GM18868 (cell line): ENCODE measurements at regions not wholly inside any gene's neighbourhood (a gene's known extent, or its start where the extent isn't known, plus 50 kb on each side); places are given as distances from the start of the nearest gene placed in this dataset.
"Not testable (repeated sequence)": the region's sequence is repeated elsewhere in the genome, so short reads cannot be mapped to it uniquely, and the experiment has no call there.

Experiments used
- ATAC-seq: cut with Tn5 transposase; IDR thresholded peaks from one replicate; pipeline ENCODE4 v1.9.1; 2021; ENCODE audit warnings: mild to moderate bottlenecking, moderate library complexity; ENCODE audit not compliant: unreplicated experiment

- not testable (repeated sequence) for ATAC-seq
Measured at GRCh38 chr7:142507066-142507465, 242.2 kb upstream of the PRSS1 start.

GRCh38 chr7:142506601-142507000, 242.7 kb upstream of the PRSS1 start:
- ATAC-seq, result no peak

- ATAC-seq, result not testable (repeated sequence)
Measured at GRCh38 chr7:142503949-142504348, 245.3 kb upstream of the PRSS1 start.

DNA sequence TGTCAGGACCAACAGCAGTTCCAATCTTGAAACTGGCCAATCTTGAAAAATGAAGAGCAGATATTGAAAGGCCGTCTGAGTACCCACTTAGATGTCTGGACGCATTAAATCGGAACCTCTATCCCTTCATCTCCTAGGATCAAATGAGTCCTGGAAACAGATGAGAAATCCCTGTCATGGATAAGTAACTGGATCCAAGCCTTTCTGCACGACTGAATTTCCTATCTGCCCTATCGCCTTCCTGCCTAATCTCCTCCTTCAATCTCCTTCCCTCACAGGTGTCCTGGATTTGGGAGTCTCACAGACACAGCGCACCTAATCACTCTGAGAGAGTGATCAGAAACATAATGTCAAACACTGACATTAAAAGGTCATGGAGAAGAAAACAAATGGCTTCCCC, 245.2 kb upstream of the PRSS58 start:
- no peak for ATAC-seq

GRCh38 chr7:142501434-142501833, 243.6 kb upstream of the PRSS58 start:
- no peak for ATAC-seq

GRCh38 chr7:142500366-142500765, 242.5 kb upstream of the PRSS58 start:
- ATAC-seq, result no peak

DNA sequence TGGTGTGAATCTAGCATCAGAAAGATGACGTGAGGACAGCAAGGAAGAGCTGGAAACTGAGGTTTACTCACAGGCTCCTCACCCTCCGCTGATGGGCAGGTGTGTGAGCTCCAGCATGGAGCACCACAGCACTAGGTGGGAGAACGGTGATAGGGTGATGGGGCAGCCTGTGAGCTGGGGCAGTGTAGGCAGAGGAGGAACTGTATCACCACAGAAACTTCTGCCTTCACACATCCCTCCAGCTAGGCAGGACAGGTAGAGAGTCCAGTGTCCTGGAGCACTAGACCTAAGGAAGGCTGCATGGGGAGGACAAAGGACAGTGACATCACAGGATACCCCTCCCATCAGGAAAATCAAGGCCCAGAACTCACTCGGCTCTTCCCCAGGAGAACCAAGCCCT, 241.8 kb upstream of the PRSS58 start:
- no peak for ATAC-seq

- no peak for ATAC-seq
Measured at GRCh38 chr7:142498364-142498763, 240.5 kb upstream of the PRSS58 start.

DNA sequence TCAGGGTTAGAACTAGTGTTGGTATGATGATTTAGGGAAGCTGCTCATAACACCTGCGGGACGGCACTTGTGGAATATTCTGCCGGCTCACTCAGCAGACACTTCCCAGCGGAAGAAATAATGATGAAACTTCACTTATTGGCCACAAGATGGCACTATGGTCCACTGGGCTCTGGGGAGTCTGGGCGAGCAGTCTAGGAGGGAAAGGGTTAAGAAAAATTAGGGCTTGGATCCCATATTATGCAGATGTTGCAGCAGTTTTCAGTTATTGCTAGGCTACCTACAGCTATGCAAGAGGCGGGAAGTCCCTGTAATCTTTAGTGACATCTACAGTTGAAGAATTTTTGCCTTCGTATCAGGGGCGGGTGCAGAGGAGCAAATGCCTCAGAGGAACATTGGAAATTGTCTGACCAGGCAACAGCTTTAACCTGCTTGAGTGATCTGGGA, 238.7 kb upstream of the PRSS58 start:
- peak; percentile 72 for ATAC-seq

GRCh38 chr7:142495879-142496278, 238.0 kb upstream of the PRSS58 start:
- ATAC-seq, result not testable (repeated sequence)

DNA sequence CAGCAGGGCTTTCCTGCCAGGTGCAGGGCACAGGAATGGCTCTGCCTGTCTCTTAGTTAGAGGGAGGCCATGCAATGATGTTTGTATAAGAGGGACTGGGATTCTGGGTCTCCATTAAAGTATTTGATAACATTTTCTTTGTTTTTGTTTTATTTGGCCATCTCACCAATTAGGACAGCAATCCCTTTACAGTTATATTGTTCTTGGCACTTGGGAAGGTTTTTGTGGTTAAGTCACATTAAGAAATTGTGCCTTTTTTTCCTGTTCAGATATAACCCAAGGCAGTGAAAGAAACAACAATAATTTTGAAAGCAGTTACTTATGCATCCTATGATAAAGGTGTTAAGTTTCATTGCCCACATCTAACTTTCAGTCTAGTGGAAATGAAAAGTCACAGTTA, 237.4 kb upstream of the PRSS58 start:
- not testable (repeated sequence) for ATAC-seq

- ATAC-seq, result no peak
Measured at GRCh38 chr7:142494021-142494420, 236.2 kb upstream of the PRSS58 start.

DNA sequence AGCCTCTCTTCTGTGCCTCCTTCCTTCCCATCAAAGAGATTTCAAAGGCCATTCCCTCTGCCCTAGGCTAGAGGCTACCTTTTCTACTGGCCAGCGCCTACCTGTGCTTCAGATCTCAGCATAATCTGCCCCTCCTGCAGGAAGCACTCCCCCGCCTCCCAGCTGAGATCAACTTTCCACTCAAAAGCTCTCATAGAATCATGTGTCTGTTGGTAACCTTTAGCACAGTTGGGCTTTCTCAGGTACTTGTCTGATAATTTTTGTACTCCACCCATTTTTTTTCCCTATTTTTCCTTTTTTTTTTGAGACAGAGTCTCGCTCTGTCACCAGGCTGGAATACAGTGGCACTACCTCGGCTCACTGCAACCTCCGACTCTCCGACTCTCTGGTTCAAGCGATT, 231.0 kb upstream of the PRSS58 start:
- no peak for ATAC-seq

DNA sequence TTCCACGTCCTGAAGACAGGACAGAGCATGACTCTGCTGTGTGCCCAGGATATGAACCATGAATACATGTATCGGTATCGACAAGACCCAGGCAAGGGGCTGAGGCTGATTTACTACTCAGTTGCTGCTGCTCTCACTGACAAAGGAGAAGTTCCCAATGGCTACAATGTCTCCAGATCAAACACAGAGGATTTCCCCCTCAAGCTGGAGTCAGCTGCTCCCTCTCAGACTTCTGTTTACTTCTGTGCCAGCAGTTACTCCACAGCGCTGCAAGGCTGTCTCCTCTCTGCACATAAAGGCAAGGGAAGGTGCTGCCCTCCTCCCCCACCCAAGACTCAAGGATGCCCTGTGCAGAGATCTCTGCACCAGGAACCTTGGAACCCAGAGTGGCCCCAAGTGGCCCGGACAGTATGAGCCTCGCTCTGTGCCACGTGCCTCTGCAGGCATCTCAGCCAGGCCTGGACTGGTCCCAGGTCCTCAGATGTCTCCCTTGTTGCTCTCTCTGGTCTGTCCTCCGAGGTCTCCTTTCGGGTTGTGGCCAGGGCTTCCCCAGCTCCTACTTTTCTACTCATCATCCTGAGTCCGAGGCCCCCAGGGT, 230.3 kb upstream of the PRSS58 start:
- ATAC-seq, result no peak

GRCh38 chr7:142487565-142487964, 229.7 kb upstream of the PRSS58 start:
- ATAC-seq, result peak; percentile 41

GRCh38 chr7:142487124-142487523, 229.3 kb upstream of the PRSS58 start:
- no peak for ATAC-seq

GRCh38 chr7:142485617-142486226, 227.9 kb upstream of the PRSS58 start:
- no peak for ATAC-seq

- ATAC-seq, result no peak
Measured at GRCh38 chr7:142483659-142484317, 225.9 kb upstream of the PRSS58 start.

GRCh38 chr7:142482891-142483658, 225.2 kb upstream of the PRSS58 start:
- peak; percentile 56 for ATAC-seq

DNA sequence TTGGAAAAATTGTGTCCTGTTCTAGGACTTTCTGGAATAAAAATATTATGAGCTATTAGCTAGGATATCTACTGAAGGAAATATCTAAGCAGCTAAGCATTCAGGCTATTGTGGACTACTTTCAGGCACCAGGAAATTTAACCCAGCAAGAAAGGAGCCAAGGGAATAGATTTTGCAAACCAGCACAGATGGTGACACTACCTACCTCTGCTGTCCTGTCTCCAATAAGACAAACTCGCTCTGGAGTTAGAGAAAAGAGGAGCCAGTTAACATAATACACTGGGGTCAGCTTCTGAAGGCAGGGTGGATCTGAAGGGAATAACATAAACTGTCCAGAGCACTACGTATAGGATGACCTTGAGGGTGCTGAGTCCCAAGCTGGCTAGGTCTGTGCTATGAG, 223.7 kb upstream of the PRSS58 start:
- no peak for ATAC-seq

GRCh38 chr7:142478479-142479220, 220.8 kb upstream of the PRSS58 start:
- ATAC-seq, result peak; percentile 78
